Lower leg skin (tissue), 4 donors: ENCODE measurements at regions not wholly inside any gene's neighbourhood (a gene's known extent, or its start where the extent isn't known, plus 50 kb on each side); places are given as distances from the start of the nearest gene placed in this dataset.

ENCODE experiments used
- DNase-seq, 2 donors: peaks; one replicate each; pipeline ENCODE4 v3.0.0-alpha.2; 2019; ENCODE audit warnings: low spot score in 2 of 2
- H3K4me3 ChIP-seq: fragments of 200-600 bp; sonication (generic); 2 replicates; pipeline ENCODE4 v1.5.1; 2017; ENCODE audit warnings: mild to moderate bottlenecking, low read depth; ENCODE audit not compliant: poor library complexity, severe bottlenecking
- CTCF ChIP-seq, 3 donors: fragments of 450-650 bp; IDR thresholded peaks; one replicate each; pipeline ENCODE4 v1.5.1; 2016; ENCODE audit warnings: antibody characterized with exemption in 3 of 3, mild to moderate bottlenecking in 3 of 3, moderate library complexity in 2 of 3
- POLR2A ChIP-seq, 2 donors: fragments of 450-650 bp; IDR thresholded peaks; one replicate each; pipeline ENCODE4 v1.6.1; 2016 to 2017; ENCODE audit warnings: antibody characterized with exemption in 2 of 2, mild to moderate bottlenecking in 1 of 2, moderate library complexity in 1 of 2
- WGBS, 2 donors: methylation state at CpG; one replicate each; pipeline ENCODE4 v1.1.5; 2018; 5-methylcytosine and 5-hydroxymethylcytosine counted together
- intact Hi-C: fragments of 100-400 bp; cut with DNase I; formaldehyde crosslinking; loops from one replicate; pipeline ENCODE4 v1.15.0; 2023; ENCODE audit warnings: low total_unique reads

- 87 to 98% methylated on average over 1 of the region's 1 CpG for WGBS, 2 donors
- H3K4me3 ChIP-seq = no peak overlapping the region
- TF ChIP-seq CTCF (IDR thresholded peaks at IDR 0.05) (no peak), POLR2A (IDR thresholded peaks at IDR 0.05) (no peak)
- no peak for DNase-seq
- intact Hi-C loops = no loop called here
Observed at GRCh38 chr3:102885289-102885688, 450.5 kb downstream of the ZPLD1 start.

GRCh38 chr3:102887431-102887830 lies 452.6 kb downstream of the ZPLD1 start:
- intact Hi-C loops = no loop called here
- no peak for TF ChIP-seq POLR2A (IDR thresholded peaks at IDR 0.05)
- TF ChIP-seq CTCF (IDR thresholded peaks at IDR 0.05) = no peak
- 62 to 74% methylated on average over 3 of the region's 3 CpGs for WGBS, 2 donors
- no peak overlapping the region for H3K4me3 ChIP-seq
- no peak for DNase-seq

GRCh38 chr3:102896851-102897621 lies 462.2 kb downstream of the ZPLD1 start:
- intact Hi-C loops = no loop called here
- TF ChIP-seq CTCF (IDR thresholded peaks at IDR 0.05) = no peak
- TF ChIP-seq POLR2A (IDR thresholded peaks at IDR 0.05) = no peak
- 85 to 87% methylated on average over 1 of the region's 1 CpG for WGBS, 2 donors

GRCh38 chr3:102904629-102905028 lies 469.8 kb downstream of the ZPLD1 start:
- TF ChIP-seq CTCF (IDR thresholded peaks at IDR 0.05) (no peak), POLR2A (IDR thresholded peaks at IDR 0.05) (no peak)
- 89 to 92% methylated on average over 11 of the region's 11 CpGs for WGBS, 2 donors
- intact Hi-C loops = no loop called here
- DNase-seq = no peak
- no peak overlapping the region for H3K4me3 ChIP-seq

More at GRCh38 chr3:102896851-102897621, 462.2 kb downstream of the ZPLD1 start:
- H3K4me3 ChIP-seq = no peak overlapping the region
- DNase-seq = no peak

- H3K4me3 ChIP-seq = no peak overlapping the region
- no peak for TF ChIP-seq POLR2A (IDR thresholded peaks at IDR 0.05)
- 74 to 81% methylated on average over 2 of the region's 2 CpGs for WGBS, 2 donors
- intact Hi-C loops = no loop called here
- no peak for DNase-seq
Observed at GRCh38 chr3:102905811-102906210, 471.0 kb downstream of the ZPLD1 start.

- no peak overlapping the region for H3K4me3 ChIP-seq
- no peak for DNase-seq
- TF ChIP-seq POLR2A (IDR thresholded peaks at IDR 0.05) (no peak), CTCF (IDR thresholded peaks at IDR 0.05) (no peak)
- 83 to 92% methylated on average over 1 of the region's 1 CpG for WGBS, 2 donors
- intact Hi-C loops = no loop called here
Observed at GRCh38 chr3:102906818-102907217, 472.0 kb downstream of the ZPLD1 start.
